Dendritic cell treated with granulocyte-macrophage colony-stimulating factor and Interleukin-4, amounts not matched to agents 40 ng/mL and 50 ng/mL, for 4 days (primary cell): ENCODE measurements at regions not wholly inside any gene's neighbourhood (a gene's known extent, or its start where the extent isn't known, plus 50 kb on each side); places are given as distances from the start of the nearest gene placed in this dataset.
"Not testable (repeated sequence)": the region's sequence is repeated elsewhere in the genome, so short reads cannot be mapped to it uniquely, and the experiment has no call there.

ENCODE experiments used
- H3K27ac Mint-ChIP-seq: one replicate; pipeline ENCODE4 v1.8.0; 2022; ENCODE audit warnings: mild to moderate bottlenecking, mixed read lengths
- H3K27me3 Mint-ChIP-seq: one replicate; pipeline ENCODE4 v1.8.0; 2022; ENCODE audit warnings: mild to moderate bottlenecking, mixed read lengths
- H3K36me3 Mint-ChIP-seq: one replicate; pipeline ENCODE4 v1.8.0; 2022; ENCODE audit warnings: low read depth, mixed read lengths
- H3K4me1 Mint-ChIP-seq: one replicate; pipeline ENCODE4 v1.8.0; 2022; ENCODE audit warnings: low read depth, mixed read lengths
- H3K4me3 Mint-ChIP-seq: one replicate; pipeline ENCODE4 v1.8.0; 2022; ENCODE audit warnings: mild to moderate bottlenecking, moderate library complexity, mixed read lengths
- H3K9me3 Mint-ChIP-seq: one replicate; pipeline ENCODE4 v1.8.0; 2022; ENCODE audit warnings: mixed read lengths
- intact Hi-C: fragments of 100-400 bp; cut with micrococcal nuclease; formaldehyde crosslinking; loops from one replicate; pipeline ENCODE4 v1.15.0; 2022

DNA sequence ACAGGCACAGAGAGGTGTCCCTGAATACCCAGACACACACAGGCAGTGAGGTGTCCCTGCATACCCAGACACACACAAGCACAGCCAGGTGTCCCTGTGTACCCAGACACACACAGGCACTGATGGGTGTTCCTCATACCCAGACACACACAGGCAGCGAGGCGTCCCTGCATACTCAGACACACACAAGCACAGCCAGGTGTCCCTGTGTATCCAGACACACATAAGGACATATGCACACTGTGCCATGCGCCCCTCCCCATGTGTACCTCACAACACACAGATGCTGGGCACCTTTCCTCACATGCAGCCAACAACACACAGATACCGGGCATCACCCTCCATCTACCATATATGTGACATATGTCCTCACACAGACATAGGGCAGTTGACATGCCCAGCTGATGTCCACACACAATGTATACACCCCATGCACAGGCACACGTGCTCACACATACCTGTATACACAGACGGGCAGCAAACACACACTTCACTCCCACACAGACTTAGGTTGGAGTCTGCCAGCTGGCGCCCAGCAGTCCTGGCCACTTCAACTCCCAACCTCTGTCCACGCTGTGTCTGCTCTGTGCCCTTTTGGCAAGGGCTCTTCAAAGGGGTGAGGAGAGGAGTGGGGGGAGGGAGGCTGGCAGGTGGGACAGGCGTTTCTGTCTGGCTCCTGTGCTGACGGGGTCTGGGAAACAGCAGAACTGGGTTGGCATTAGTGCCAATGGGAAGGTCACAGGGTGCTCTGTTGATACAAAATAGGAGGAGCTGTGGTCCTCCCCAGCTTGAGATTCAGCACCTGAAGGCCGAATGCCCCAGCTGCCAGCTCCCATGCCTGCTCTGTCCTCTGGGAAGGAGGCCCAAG lies 69.4 kb upstream of the ALX4 start:
- peaks cover 15% of the 10 kb centered on the region for H3K27me3 Mint-ChIP-seq
- no peak overlapping the region for H3K4me3 Mint-ChIP-seq
- intact Hi-C loops = no loop called here
- no peaks in the 10 kb centered on the region for H3K4me1 Mint-ChIP-seq
- H3K9me3 Mint-ChIP-seq = no peaks in the 10 kb centered on the region
- H3K36me3 Mint-ChIP-seq = no peaks in the 10 kb centered on the region
- no peak overlapping the region for H3K27ac Mint-ChIP-seq

DNA sequence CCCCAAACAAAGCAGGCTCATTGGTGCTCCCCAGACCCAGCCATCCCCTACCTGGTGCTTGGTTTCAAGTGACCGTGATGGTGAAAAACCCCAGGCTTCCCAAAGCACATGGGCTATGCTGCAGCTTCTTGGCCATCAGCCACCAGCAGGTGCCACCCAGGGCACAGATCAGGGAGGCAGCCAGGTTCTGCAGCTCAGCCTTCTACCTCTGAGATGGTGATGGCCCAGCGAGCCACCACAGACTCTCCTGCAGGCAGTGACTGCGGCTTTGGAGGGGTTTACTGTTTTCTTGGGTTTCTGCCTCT lies 70.0 kb upstream of the ALX4 start:
- Mint-ChIP-seq H3K27ac (no peak overlapping the region), H3K36me3 (no peaks in the 10 kb centered on the region), H3K4me1 (no peaks in the 10 kb centered on the region), H3K4me3 (no peak overlapping the region), H3K27me3 (peaks cover 19% of the 10 kb centered on the region), H3K9me3 (no peaks in the 10 kb centered on the region)
- intact Hi-C loops = no loop called here

DNA sequence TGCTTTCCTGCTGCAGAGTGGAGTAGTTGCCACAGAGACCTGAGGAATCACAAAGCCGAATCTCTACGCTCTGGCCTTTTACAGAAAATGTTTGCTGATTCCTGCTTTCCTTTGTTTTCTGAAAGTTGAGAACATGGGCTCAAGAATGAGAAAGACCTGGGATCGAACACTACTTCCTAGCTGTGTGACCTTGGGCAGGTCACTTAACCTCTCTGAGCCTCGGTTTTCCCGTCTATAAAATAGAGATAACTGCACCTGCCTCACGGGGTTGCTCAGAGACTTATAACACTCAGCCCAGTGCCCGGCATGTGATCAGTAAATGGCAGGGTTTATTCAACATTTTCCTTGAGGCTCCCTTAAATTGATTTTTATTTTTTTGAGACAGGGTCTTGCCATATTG lies 70.9 kb upstream of the ALX4 start:
- Mint-ChIP-seq H3K4me1 (no peaks in the 10 kb centered on the region), H3K27ac (no peak overlapping the region), H3K36me3 (no peaks in the 10 kb centered on the region), H3K9me3 (no peaks in the 10 kb centered on the region), H3K27me3 (peaks cover 23% of the 10 kb centered on the region), H3K4me3 (no peak overlapping the region)
- intact Hi-C loops = no loop called here

DNA sequence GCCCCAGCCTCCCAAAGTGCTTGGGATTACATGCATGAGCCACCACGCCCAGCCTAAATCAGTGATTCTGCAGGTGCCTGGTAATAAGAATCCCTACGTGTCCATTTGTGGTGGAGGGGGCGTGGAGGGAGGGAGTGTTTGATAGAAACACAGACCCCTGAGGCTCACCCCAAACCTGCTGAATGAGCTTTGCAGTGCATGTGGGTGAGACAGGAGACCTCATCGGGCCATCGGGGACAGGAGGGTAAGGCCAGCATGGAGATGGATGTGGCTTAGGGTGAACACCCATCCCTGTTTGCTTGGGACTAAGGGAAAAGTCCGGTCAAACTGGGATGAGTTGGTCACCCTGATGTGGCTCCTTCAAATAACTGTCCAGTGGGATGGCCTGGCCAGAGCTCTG lies 71.3 kb upstream of the ALX4 start:
- Mint-ChIP-seq H3K36me3 (no peaks in the 10 kb centered on the region), H3K4me3 (no peak overlapping the region), H3K27ac (no peak overlapping the region), H3K9me3 (no peaks in the 10 kb centered on the region), H3K27me3 (peaks cover 25% of the 10 kb centered on the region), H3K4me1 (no peaks in the 10 kb centered on the region)
- intact Hi-C loops = no loop called here

DNA sequence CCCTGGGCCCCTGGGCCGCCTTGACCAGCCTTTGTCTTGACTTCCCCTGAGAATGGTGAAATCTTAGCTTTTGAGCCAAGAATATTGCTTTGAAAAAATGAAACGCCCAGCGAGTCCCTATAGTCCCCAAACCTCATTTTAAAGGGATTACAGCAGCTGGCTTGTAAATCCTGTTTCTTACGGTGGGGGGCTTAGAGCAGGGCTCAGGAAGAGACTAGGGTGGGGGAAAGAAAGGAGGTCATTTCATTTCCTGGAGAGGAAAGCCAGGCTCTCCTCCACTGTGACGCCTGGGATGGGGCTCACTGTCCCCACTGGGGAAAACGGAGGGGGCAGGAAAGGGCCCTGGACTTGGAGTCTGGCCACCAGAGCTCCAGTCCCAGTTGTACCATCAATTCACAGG lies 72.2 kb upstream of the ALX4 start:
- Mint-ChIP-seq H3K36me3 (no peaks in the 10 kb centered on the region), H3K27ac (no peak overlapping the region), H3K4me1 (no peaks in the 10 kb centered on the region)

DNA sequence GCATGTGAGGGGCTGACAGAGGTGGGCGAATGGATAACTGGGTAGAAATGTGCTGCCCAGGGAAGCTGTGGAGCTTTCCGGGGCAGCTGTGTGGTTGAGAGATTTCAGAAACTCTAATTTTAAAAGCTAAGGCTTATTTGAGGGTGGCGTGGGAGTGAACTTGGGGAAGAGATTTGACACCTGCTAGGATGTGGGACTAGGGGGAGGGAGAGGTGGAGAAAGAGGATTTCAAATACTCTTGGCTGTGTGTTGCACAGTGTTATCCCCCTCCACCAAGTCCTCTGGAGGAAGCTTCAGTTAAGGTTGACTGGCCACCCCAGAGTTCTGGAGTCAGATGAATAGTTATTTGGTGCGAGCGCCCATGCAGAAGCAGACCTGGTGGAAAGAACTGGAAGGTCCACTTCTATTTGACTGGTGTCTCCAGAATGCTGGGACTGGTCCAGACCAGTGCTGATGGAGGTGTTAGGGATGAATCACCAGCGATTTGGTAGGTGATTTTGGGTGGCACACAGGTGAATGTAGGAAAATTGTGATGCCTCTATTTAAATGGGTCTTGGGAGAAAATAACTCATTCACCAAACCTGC lies 72.8 kb upstream of the ALX4 start:
- Mint-ChIP-seq H3K27ac (no peak overlapping the region), H3K27me3 (peaks cover 33% of the 10 kb centered on the region), H3K9me3 (no peaks in the 10 kb centered on the region), H3K4me3 (no peak overlapping the region), H3K4me1 (no peaks in the 10 kb centered on the region), H3K36me3 (no peaks in the 10 kb centered on the region)
- intact Hi-C loops = no loop called here

More for the DNA sequence above, 72.2 kb upstream of the ALX4 start:
- H3K27me3 Mint-ChIP-seq = peaks cover 31% of the 10 kb centered on the region
- intact Hi-C loops = no loop called here
- no peaks in the 10 kb centered on the region for H3K9me3 Mint-ChIP-seq
- H3K4me3 Mint-ChIP-seq = no peak overlapping the region

DNA sequence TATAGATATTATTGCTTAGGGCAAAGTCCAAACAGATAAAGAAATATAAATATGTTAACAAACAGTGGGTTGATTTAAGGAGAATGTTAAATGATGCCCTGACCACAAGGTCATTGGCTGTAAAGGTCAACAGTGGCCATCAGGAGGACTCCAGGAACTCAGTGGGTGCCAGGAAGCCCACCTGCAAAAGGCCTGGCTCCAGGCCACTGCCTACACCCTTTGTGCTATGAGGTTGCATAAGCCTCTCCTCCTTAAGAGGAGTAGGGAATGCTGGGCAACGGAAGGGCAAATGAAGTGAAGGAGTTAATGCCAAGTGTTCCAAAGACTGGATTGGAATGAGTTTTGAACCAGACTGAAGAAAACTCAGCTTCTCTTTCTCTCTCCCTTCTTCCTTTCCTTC lies 73.3 kb upstream of the ALX4 start:
- Mint-ChIP-seq H3K27ac (no peak overlapping the region), H3K27me3 (peaks cover 32% of the 10 kb centered on the region), H3K36me3 (no peaks in the 10 kb centered on the region), H3K4me1 (no peaks in the 10 kb centered on the region), H3K4me3 (no peak overlapping the region), H3K9me3 (no peaks in the 10 kb centered on the region)
- intact Hi-C loops = no loop called here

DNA sequence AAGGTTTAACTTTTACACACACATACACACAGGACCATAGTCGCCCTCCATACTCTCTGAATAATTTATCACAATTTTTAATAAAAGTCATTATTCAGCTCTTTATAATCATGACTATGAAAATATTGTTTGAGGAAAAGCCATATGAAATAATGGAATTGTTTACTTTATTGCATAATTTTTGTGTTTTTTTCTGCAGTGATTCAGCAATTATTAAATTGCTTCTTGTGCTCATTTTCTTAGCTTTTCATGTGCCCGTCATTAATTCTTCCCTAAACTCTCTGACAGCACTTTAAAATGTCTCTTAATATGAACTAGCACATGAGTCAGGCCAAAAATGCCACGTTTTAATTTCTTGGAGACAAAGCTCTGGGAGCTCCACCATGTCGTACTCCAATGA lies 77.5 kb upstream of the ALX4 start:
- Mint-ChIP-seq H3K9me3 (peaks cover 12% of the 10 kb centered on the region), H3K36me3 (no peaks in the 10 kb centered on the region), H3K27me3 (peaks cover 33% of the 10 kb centered on the region), H3K4me1 (peaks cover 15% of the 10 kb centered on the region), H3K4me3 (no peak overlapping the region), H3K27ac (no peak overlapping the region)
- intact Hi-C loops = no loop called here

DNA sequence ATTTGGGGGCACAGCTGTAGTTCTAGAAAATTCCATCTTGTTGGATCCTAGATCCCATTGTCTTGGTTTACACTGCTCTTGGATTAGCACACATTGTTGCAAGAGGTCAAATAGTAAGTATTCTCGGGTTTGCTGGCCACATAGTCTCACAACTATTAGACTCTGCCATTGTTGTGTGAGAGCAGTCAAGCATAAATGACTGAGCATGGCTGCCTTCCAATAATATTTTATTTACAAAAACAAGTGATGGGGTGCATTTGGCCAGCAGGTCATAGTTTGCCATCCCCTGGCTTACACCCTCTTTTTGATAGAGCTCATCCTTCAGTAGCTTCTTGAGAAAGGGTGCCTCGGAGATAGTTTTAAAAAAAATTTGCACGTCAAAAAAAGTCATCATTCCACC lies 77.9 kb upstream of the ALX4 start:
- Mint-ChIP-seq H3K4me1 (peaks cover 15% of the 10 kb centered on the region), H3K4me3 (no peak overlapping the region)
- intact Hi-C loops = no loop called here

DNA sequence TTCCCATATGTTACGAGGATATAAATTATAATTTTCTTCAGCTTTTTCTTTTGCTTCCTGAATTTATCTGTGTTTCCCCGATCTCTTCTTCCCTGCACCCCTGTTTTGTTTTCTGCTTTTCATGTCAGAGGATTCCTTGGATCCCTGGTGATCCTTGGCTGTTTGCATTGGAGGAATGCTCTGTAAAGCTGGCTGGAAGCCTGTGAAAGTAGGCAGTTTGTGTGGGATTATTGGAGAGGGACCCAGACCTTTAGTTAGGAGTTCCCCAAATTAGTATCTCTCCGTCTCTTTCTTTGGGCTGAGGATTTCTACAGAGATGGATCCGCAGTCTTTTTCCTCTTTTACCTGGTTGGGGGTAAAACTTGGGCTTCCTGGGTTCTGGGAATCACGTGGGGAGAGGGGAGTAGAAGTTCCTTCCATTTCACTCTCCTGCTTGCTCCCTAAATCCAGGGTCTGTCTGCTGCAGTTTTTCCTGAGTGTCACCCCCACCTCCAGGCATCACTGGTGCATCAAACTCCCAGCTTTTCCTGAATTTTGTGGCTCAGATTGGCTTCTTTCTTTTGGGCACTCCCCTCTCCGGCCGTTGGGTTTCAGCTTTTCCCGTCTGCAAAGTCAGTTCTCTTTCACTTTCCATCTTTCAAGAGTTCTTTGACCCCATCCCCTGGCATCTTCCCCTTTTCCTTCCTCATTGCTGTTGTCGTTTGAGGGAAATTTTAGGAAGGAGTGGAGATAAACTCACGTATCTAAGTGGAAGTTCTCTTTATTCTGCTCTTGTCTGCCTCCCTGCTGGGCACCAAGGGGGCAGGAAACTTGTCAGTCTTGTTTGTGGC lies 79.1 kb upstream of the ALX4 start:
- Mint-ChIP-seq H3K36me3 (no peaks in the 10 kb centered on the region), H3K9me3 (peaks cover 12% of the 10 kb centered on the region), H3K27me3 (peaks cover 35% of the 10 kb centered on the region), H3K27ac (no peak overlapping the region), H3K4me1 (peaks cover 15% of the 10 kb centered on the region), H3K4me3 (no peak overlapping the region)
- intact Hi-C loops = no loop called here

More for the DNA sequence above, 77.9 kb upstream of the ALX4 start:
- Mint-ChIP-seq H3K9me3 (peaks cover 12% of the 10 kb centered on the region), H3K36me3 (no peaks in the 10 kb centered on the region), H3K27me3 (peaks cover 30% of the 10 kb centered on the region), H3K27ac (no peak overlapping the region)

DNA sequence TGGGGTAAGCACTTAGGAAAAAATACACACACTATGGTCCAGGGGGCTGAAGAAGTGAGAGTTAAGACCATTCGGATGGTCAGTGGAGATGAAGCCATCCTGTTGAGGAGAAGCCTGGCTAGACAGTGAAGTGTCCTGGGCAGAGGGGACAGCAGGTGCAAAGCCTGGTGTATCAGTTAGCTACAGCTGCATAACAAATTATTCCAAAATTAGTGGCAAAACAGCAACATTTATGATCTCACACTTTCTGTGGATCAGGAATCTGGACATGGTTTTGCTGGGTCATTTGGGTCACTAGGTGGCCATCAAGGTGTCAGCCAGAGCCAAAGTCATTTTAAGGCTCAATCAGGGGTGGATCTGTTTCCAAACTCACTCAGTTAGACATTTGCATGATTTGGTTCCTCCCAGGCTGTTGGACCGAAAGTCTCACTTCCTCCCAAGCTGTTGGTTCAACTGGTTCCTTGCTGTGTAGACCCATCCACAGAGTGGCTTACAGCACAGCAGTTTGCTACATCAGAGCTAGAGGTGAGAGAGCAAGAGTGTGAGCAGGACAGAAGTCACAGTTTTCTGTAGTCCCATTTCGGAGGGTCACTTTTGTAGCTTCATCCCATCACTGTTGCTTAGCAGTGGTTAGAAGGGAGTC lies 80.1 kb upstream of the ALX4 start:
- Mint-ChIP-seq H3K27me3 (peaks cover 36% of the 10 kb centered on the region), H3K27ac (no peak overlapping the region), H3K4me1 (peaks cover 15% of the 10 kb centered on the region), H3K4me3 (no peak overlapping the region), H3K36me3 (no peaks in the 10 kb centered on the region), H3K9me3 (peaks cover 12% of the 10 kb centered on the region)
- intact Hi-C loops = no loop called here

DNA sequence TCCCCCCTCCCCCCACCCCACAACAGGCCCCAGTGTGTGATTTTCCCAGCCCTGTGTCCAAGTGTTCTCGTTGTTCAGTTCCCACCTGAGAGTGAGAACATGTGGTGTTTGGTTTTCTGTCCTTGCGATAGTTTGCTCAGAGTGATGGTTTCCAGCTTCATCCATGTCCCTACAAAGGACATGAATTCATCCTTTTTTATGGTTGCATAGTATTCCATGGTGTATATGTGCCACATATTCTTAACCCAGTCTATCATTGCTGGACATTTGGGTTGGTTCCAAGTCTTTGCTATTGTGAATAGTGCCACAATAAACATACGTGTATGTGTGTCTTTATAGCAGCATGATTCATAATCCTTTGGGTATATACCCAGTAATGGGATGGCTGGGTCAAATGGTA lies 81.1 kb upstream of the ALX4 start:
- H3K27me3 Mint-ChIP-seq = peaks cover 35% of the 10 kb centered on the region
- H3K27ac Mint-ChIP-seq, H3K36me3 Mint-ChIP-seq, H3K4me3 Mint-ChIP-seq, intact Hi-C loops: not testable (repeated sequence)
- H3K9me3 Mint-ChIP-seq = peaks cover 12% of the 10 kb centered on the region
- peaks cover 15% of the 10 kb centered on the region for H3K4me1 Mint-ChIP-seq

DNA sequence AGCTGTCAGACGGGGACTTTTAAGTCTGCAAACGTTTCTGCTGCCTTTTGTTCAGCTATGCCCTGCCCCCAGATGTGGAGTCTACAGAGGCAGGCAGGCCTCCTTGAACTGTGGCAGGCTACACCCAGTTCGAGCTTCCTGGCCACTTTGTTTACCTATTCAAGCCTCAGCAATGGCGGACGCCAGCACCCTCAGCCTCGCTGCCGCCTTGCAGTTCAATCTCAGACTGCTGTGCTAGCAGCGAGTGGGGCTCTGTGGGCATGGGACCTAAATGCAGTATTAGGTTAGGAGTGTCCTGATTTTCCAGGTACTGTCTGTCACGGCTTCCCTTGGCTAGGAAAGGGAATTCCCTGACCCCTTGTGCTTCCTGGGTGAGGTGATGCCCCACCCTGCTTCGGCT lies 86.8 kb upstream of the ALX4 start:
- H3K9me3 Mint-ChIP-seq, H3K4me1 Mint-ChIP-seq, H3K27ac Mint-ChIP-seq, intact Hi-C loops, H3K36me3 Mint-ChIP-seq, H3K4me3 Mint-ChIP-seq: not testable (repeated sequence)
- H3K27me3 Mint-ChIP-seq = peaks cover 33% of the 10 kb centered on the region

DNA sequence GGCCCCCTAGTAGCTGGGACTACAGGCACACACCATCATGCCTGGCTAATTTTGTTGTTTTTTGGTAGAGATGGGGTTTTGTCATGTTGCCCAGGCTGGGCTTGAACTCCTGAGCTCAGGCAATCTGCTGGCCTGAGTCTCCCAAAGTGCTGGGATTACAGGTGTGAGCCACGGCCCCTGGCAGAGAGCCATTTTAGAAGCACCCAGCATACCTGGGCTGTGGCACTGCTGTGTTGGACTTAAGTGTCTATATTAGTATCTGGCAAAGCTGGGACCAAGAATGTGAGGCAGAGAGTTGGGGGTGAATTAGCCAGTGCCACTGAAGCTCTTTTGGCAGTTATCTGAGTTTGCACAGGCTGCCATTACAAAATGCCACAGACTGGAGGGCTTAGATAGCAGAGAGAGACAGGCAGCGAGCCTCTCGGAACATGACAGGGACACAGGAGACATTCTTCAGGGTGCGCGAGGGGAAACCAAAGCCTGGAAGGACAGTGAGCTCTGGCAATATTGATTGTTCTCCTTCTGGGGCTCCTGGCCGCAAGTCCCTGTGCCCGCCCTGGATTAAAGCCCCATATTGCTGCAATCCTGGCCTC lies 87.7 kb upstream of the ALX4 start:
- Mint-ChIP-seq H3K27me3 (peaks cover 33% of the 10 kb centered on the region), H3K4me3 (no peak overlapping the region)
- intact Hi-C loops = no loop called here

More for the DNA sequence above, 87.7 kb upstream of the ALX4 start:
- peaks cover 9% of the 10 kb centered on the region for H3K4me1 Mint-ChIP-seq
- no peaks in the 10 kb centered on the region for H3K36me3 Mint-ChIP-seq
- H3K27ac Mint-ChIP-seq = no peak overlapping the region
- H3K9me3 Mint-ChIP-seq = no peaks in the 10 kb centered on the region
